ENCODE measurements at regions not wholly inside any gene's neighbourhood (a gene's known extent, or its start where the extent isn't known, plus 50 kb on each side); places are given as distances from the start of the nearest gene placed in this dataset.
A peak's percentile ranks its signal among the peaks of the same experiment; 100 is the strongest.

DNA sequence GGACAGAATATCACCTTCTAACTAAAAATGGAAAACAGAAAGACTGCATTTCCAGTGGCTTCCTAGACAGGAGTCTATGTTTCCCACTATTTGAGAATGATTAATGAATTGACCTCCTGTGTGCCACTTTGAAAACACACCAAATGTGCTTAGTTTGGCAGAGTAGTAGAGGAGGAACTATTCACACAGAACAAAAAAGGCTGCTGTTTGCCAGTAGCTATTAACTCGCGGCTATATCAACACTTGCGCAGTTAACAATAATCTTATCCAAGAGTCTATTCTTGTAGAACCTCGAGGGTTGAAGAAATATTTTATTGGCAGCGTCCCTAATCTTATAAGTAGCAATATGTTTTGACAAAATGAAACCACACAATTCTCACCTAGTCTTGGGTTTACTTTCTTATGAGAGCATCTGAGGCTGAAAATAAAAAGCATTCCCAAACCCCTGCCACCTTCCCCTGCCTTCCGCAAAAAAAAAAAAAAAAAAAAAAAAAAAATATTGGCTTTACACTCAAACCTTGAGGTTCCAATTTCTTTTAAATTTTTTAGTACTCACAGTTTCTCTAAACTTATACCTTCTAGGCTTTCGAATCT lies 127.3 kb upstream of the FLRT2 start:
- DNase-seq = peak; percentile 50

DNA sequence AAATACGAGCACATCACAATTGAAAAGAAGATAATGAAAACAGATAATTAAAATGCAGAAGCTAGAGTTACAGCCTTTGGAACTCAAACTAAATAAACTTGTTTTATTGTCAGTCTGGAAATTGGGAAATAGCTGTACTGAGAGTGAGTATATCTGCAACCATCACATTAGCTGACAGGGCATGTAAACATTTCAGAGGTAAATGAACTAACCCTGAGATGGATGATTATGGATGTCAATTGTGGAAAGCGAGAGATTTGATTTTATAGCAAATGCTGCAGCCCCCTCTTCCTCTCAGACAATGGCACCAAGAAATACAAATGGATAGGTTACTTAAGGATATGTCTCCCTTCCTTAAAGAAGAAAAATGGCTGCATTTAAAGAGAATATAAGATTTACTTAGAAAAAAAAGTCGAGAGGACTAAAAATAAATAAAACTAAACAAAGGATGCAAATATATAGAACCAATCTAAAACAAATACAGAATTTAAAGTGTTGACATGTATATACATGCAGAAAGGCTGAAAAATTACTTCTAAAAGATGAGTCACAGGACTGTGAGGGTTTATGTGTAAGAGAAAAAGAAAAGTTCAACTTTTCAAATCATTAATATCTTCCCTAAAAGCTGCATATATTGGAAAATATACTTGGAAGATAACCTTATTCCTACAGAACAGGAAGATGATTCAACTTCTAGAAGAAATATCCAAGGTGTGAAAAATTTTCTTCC lies 120.3 kb upstream of the FLRT2 start:
- no peak for DNase-seq

DNA sequence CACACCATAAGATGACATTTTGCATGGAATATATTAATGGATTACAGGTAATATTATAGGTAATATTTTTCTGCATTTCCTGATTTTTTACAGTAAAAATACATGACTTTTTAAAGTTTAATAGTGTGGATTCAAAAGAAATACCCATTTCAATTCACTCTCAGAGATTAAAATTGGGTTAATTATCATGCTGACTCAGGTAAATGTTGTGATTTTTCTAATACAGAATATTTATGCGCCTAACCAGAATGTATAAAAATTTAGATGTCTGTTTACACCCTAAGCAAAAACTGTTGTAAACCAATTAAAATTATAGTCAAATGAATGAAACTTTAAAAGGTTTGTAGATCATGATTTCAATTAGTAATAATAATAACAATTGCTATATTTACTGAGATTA lies 117.2 kb upstream of the FLRT2 start:
- no peak for DNase-seq

DNA sequence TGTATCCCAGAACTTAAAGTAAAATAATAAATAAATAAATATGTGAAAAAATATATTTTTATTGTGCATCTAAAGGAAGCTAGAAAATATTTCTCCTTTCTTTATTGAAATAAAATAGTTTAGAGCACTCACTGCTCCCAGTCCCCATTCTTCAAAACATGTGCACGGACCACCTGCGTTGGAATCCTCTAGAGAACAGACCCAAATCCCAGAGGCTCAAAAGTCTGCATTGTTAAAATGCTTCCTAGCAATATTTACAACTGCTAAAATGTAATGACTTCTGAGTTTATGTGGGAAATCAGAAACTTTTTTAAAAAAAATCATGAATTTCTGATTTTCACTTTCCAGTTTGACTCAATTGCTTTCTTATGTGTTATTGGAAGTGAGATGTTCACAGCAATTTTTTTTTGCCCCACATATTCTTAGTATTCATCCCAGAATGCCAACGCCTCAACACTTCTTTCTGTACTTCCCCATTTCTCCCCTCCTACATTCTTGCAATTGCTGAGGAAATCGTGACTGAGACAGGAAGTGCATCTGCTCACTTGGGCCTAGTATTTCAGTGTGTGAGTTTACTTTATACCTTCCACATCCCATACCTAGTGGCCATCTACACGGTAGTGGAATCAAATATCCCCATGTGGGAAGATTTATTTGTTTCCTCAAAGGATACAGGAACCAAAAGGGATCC lies 116.0 kb upstream of the FLRT2 start:
- no peak for DNase-seq

DNA sequence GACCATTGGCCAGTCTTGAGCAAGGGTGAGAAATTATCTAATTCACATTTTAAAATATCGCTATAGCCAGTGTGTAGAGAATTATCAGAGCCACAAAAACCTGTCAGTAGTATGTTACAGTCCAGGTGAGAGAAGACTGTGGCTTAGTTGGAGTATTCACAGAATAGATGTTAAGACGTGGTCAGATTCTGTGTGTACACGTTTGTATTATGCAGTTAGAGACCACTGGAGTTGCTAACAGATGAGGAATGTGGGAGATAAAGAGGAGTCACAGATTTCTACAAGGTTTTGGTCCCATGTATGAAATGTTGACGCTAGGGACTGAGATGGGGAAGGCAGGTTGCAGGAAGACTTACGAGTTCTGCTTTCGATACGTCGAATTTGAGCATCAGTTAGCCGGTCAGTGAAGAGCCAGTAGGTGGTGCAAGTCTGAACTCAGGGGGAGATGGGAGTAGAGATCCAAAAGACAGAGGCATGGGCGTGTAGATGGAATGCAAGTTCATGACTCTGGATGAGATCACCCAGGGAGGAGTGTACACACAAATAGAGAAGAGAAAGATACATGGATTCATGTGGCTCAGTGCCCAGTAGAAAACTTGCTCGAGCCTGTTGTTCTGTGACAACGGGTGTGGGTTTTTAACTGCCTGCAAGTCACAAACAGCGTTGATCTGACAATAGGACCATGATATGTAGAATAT lies 114.8 kb upstream of the FLRT2 start:
- DNase-seq = peak; percentile 75

DNA sequence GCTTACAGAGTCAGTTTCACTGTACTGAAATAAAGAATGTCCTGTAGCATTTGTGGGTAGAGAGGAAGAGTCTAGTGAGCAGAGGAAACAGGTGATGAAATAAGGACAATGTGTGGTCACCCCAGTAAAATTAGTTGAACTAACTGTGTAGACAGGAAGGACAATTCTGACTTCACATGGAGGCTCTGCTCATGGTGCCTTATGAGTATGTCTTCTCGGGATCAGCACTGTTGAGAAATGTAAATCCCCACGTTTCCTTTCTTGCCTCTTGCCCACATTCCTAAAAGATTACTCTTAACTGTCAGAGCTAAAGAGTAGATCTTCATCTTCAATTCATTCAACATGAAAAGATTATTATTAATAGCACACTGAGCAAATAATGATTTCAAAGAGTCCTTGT lies 113.2 kb upstream of the FLRT2 start:
- DNase-seq = no peak

DNA sequence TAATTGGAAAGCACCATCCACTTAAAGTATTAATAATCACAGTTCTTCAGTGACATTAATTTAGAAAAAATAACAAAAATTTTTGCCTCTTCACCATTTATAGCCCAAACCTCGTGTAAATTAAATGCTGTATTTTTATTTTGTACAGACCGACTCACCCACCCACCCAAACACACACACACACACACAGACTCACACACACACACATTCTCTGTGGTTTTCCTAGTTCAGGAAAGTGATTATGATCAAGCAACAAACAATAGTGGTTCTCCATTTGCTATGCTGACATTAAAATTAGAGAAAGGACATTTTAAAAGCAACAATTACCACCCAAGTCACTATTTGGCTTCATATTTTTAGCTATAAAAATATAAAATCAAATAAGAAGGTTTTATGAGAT lies 112.5 kb upstream of the FLRT2 start:
- DNase-seq = no peak

DNA sequence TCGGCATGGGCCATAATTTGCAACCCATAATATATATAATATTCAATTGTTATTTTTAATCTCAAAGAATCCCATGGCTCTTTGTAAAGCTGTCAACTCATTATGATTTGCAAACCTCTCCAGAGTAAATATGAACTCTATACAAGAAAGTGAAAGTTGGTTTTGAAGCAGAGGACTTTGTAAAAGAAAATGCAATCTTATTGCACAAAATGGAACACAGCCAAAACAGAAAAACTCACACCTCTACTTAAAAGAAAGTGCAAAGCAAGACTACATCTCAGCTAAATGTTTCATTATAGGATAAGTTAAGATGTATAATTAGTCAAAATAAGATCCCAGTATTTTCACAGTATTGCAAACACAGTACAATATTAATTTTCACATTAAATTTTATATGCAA lies 111.2 kb upstream of the FLRT2 start:
- DNase-seq = no peak

DNA sequence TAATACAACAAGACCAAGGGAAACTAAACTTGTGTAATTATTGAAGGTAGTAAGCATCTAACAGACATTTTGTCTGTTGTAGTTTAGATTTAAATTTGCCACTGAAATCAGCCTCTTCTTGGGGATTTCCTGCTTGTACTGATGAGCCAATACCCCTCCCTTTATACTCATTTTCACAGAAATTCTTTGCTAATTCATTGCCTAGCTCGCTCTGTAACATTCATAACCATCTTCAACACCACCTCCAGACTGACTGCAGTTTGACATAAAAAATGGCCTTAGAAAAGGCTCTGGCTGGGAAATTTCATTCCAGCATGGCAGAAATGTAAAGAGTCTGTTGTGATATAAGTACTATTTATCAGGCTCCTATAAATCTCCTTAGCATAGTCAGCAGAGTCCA lies 109.7 kb upstream of the FLRT2 start:
- no peak for DNase-seq

DNA sequence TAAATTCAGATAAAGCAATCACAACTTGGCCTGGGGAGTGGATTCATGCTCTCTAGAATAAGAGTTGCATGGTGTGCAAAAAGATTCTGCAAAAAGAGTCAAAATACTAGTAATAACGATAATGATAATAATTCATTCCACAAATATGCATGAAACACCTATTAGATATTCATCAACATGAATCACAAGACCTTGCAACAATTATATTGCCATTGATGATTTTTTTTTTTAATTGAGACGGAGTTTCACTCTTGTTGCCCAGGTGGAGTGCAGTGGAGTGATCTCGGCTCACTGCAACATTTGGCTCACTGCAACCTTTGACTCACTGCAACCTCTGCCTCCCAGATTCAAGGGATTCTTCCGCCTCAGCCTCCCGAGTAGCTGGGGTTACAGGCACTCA lies 109.2 kb upstream of the FLRT2 start:
- DNase-seq = no peak

DNA sequence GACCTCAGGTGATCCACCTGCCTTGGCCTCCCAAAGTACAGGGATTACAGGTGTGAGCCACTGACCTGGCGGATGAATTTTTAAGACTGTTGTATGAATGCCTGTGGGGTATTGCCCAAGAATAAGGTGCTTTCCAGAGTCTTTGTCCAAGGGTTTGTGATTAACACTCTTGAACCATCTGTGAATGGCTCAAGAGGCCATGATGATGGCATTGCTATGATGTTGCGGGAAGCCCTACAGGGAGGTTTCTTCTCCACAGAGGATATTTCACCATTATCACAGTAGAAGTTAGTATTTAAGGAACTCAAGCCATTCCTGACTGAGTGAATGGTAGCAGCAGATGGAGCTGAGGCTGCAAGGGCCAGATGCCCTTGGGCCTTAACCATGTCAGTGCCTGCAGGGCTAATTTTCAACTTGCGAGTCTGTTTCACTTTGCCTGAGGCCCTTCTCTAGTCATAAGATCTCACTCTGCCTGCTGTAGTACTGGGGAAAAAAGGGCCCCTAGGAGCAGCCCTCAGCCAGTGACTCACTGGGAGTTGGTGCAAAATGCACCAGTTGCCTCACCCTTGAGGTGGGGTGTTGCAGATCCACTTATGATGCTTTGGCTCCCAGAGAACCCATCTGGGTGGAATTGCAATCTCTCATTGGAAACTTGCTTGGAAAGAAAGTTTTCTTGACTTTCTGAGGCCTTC lies 108.6 kb upstream of the FLRT2 start:
- no peak for DNase-seq

DNA sequence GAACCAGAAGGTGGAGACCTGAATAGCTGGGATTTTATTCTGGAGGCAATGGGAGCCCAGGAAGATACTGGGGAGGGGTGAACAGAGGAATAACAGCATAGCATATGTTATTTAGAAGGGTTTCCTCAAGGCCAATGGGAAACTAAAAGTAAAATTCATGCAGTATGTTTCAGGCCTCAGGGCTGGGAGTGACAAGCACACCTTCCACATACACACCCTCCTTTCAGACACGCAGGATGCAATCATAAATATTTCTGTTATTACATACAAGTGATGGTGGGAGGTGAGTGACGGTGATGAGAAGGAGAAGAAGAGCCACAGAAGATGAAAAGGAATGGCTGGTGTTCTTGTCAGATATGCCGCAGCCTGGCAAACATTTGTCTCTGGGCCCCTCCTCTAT lies 106.1 kb upstream of the FLRT2 start:
- no peak for DNase-seq

DNA sequence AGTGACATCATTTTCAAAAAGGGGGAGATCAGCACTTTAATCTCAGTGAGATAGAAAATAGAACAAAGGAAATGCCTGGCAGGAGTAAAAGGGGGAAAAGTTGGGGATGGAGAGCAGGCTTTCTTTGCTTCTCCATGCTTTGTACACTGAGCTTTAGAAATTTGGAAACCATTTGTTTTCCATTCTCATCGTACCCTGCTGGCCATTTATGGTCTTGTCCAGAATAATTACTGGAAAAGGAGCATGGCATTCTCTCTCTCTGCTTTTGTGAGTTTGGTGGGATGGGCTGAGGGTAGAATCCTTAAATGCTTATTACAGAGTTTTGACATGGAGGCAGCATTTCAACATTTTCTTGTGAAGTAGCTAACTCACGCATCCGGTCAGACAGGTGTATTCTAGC lies 104.4 kb upstream of the FLRT2 start:
- no peak for DNase-seq

DNA sequence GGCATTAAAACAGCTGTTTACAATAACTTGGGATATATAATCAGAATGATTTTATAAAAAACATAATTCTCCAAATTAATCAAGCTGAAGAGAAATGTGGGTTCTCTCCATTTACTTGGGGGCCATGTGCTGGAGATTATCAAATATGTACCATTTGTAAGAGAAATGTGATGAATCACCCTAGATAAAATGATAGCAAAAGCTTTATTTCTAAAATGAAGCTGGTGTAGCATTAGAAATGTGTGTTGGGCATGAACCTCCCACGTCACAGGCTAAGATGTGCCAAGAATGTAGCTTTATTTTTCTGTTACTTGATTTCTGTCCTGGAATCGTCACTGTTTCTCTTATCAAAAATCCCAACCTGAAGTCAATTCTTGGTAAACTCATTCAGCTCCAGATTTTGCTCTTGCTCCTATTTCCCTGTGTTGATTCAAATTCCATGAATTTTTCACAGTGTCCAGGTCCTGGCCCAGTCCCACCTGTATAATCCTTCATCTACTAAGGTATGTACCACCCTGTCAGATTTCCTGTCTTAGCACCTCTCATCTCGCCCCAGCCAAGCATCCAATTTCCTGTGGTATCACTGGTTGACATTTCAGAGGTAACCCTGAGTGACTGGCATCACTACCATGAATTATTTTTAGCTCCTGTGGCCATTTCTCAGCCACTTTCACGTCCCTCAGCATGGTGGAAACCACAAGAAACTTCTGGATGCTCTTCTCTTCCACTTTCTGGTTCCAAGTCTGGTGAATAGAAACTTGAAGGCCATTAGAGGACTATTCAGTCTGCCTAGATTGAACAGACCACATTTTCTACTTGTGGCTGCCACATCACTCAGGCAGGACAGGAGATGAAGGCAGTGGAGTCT lies 103.6 kb upstream of the FLRT2 start:
- no peak for DNase-seq

DNA sequence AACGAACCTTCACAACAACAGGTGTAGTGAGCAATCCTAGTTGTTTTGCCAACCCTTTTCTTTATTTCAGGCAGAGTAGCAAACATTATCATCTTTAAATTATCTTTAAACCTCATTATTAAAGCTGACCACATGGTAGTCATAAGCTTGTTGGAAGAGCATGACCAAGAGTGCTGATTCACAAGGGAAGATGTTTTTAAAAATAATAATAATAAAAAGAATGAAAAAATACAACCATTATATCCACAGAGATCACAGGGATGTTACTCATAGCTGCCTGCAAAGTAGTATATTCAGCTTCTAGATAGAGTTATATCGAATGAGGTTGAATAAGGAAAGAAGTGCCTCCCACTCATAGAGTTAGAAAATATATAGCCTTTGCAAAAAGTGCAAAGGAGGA lies 101.0 kb upstream of the FLRT2 start:
- DNase-seq = no peak

DNA sequence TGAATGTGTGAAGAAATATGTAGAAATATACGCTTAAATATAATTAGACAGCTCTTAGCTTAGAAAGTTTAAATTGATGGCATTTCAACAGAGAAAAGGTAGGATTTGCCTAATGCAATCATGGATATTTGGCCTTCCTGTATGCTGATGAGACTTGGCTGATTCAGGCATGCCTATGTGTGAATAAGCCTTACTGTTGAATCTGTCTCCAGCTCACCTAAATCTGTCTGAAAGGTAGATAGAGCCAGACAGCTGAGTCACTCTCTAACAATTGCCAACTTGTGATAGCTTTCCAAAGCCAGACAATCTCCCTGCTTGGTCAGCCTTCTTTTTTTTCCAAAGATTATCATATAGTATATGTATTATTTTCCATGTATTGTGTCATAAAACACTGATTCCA lies 92.8 kb upstream of the FLRT2 start:
- DNase-seq = no peak

DNA sequence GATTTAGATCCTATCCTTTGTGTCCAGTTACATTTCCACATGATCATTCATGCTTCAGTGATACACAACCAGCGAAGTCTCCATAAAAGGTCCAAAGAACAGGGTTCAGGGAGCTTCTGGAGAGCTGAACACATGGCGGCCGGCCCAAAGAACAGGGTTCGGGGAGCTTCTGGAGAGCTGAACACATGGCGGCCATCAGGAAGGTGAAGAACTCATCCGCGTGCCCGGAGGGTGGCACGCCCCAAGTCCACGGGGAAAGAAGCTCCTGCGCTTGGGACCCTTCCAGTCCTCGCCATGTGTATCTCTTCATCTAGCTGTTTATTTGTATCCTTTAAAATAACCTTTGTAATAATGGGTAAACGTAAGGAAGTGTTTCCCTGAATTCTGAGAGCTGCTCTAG lies 91.9 kb upstream of the FLRT2 start:
- no peak for DNase-seq

DNA sequence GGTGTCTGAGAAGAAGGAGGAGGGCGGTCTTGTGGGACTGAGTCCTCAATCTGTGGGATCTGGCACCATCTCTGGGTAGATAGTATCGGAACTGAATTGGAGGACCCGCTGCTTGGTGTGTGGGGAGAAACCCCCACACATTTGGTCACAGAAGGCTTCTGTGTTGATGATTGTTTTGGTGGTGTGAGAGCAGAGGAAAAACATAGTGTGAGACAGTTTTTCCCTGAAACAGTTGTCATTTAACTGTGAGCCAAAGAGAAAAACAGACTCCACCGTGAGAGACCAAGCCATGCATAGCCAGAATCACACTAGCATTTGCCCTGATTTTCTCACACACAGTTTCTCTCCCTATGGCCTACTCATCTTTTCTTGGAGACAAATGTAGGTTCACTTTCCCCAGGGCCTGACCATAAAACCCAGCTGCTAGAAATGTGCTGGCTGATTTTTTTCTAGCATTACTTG lies 91.4 kb upstream of the FLRT2 start:
- no peak for DNase-seq

DNA sequence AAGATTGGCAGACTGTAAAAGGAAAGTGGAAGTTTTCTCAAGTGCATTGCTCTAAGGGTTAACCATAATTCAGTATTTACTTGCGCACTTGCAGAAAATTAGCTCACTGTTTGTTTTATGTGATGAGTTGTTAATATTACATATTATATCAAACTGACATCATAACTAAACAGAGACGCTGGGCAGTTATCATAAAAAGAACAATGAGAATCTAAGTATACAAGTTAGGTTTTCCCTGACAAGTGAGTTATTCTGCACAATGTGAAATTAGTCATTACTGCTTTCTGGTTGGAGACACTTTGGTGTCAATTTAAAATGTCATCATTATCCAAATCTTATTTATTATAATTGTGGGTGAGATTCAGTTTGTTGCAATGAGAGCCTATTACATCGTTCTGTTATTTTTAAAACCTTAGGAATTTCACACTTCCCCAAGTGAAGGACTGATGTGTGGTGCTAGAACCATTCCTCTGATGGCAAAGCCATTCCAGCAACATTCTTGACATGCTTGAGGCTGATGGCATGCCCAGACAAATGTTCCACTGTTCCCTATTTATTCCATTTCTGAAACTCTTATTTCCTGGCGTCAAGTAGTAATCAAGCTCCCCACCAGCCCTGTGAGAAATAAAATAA lies 90.1 kb upstream of the FLRT2 start:
- DNase-seq = no peak

DNA sequence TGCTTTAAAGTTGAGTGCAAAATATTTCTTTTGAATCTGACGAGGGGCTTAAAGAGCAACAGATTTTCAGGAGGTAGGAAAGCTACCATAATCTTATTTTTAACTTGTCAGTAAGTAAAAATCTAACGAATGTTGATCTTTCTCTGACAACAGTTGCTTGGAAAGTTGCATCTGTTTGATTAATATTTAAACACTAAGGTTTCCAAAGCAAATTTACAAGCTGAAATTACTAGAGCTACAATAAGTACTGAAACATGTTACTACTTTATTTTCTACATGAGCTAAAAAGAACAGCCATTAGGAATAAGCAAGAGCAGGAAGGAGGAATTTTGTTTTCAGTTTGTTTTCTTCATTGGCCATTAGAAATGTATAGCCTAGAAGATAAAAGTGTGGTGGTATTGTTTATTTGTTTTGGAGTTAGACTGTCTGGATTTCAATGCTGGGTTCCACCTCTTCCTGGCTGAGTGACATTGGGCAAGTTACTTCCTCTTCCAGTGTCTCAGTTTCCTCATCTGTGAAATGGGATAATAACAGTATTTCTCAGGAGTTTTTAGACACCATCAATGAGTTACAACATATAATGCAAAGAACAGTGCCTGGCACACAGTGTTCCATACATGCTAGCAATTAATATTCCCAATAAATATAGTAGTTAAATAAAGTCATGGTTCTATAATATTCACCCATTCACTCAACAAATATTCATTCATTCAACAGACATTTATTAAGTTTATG lies 87.9 kb upstream of the FLRT2 start:
- DNase-seq = no peak

DNA sequence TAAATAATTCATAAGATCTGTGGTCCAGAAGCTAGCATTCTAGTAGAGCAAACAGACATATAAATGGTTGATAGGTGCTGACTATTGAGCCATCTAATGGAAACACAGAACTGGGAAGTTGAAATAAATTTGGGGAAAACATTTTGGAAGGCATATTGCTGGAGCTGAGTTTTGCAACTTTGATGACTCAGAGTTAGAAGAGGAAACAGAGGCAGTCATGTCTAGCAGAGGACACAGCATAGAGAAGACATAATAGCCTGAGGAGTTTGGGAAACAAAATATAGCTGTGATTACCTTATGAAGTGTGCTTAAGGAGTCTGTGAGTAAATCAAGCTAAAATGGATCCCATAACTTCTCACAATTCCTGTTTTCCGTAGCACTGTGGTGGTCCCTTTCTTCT lies 86.9 kb upstream of the FLRT2 start:
- no peak for DNase-seq
